ENCODE measurements at regions not wholly inside any gene's neighbourhood (a gene's known extent, or its start where the extent isn't known, plus 50 kb on each side); places are given as distances from the start of the nearest gene placed in this dataset.
"Not testable (repeated sequence)": the region's sequence is repeated elsewhere in the genome, so short reads cannot be mapped to it uniquely, and the experiment has no call there.

GRCh38 chr7:42639930-42640329 lies 271.9 kb downstream of the C7orf25 start:
- no peak for DNase-seq (ENCODE audit: low read depth, low spot score)
- no peak overlapping the region for H3K27ac ChIP-seq (ENCODE audit: low read length)
- H3K4me3 ChIP-seq (ENCODE audit: low read depth in 2 of 2, low read length in 2 of 2), result no peak overlapping the region
- H3K9me3 ChIP-seq (ENCODE audit: control insufficient read depth, insufficient read depth, low read depth, low read length), result no peaks in the 10 kb centered on the region; the same call in 1 of the 2 replicates
- 0 out of 2 replicates have a peak, but pooled peaks cover 2% of the 10 kb centered on the region for H3K27me3 ChIP-seq (ENCODE audit: control insufficient read depth, insufficient read depth, low read length)
- POLR2A ChIA-PET, result no interaction called here
- no peak for TF ChIP-seq POLR2AphosphoS5 (IDR thresholded peaks at IDR 0.05; ENCODE audit: low read depth, low read length)
- peak; percentile 22 for TF ChIP-seq CTCF (IDR thresholded peaks at IDR 0.05)
- TF ChIP-seq REST (IDR thresholded peaks at IDR 0.05; ENCODE audit: insufficient read depth in 1 of 2, low read depth in 2 of 2, low read length in 1 of 2), result no peak
- intact Hi-C loops (cut with micrococcal nuclease; ENCODE audit: unreplicated experiment), result no loop called here
- BruUV-seq (replicated peaks), result no TSS peak
- ATAC-seq, result no peak
- no peaks in the 10 kb centered on the region for H3K36me3 ChIP-seq (ENCODE audit: control insufficient read depth, insufficient read depth, low read length)
- in situ Hi-C loops (cut with HindIII; ENCODE audit: low pct_unique_long_range_greater_than_20kb, low sequenced_read_pairs), result no loop called here
- CTCF ChIA-PET, result no interaction called here
- no peaks in the 10 kb centered on the region for H3K4me1 ChIP-seq (ENCODE audit: control insufficient read depth, insufficient read depth, low read length)

- BruUV-seq (replicated peaks); H3K27me3 ChIP-seq (ENCODE audit: control insufficient read depth, insufficient read depth, low read length); H3K4me1 ChIP-seq (ENCODE audit: control insufficient read depth, insufficient read depth, low read length); intact Hi-C loops (cut with micrococcal nuclease; ENCODE audit: unreplicated experiment); H3K36me3 ChIP-seq (ENCODE audit: control insufficient read depth, insufficient read depth, low read length); H3K27ac ChIP-seq (ENCODE audit: low read length); in situ Hi-C loops (cut with HindIII; ENCODE audit: low pct_unique_long_range_greater_than_20kb, low sequenced_read_pairs); ATAC-seq; DNase-seq (ENCODE audit: low read depth, low spot score); POLR2A ChIA-PET; H3K4me3 ChIP-seq (ENCODE audit: low read depth in 2 of 2, low read length in 2 of 2); H3K9me3 ChIP-seq (ENCODE audit: control insufficient read depth, insufficient read depth, low read depth, low read length): not testable (repeated sequence)
- CTCF ChIA-PET, result interaction anchor here (0.6 kb wide), 1 partner anchor 718 kb away, joined by 3 read pairs; no protein-coding TSS in a partner anchor
Measured at GRCh38 chr7:42636380-42636779, 275.5 kb downstream of the C7orf25 start.

GRCh38 chr7:42628054-42628453 lies 283.8 kb downstream of the C7orf25 start:
- in situ Hi-C loops (cut with HindIII; ENCODE audit: low pct_unique_long_range_greater_than_20kb, low sequenced_read_pairs), result no loop called here
- no peaks in the 10 kb centered on the region for H3K4me1 ChIP-seq (ENCODE audit: control insufficient read depth, insufficient read depth, low read length)
- ChIA-PET POLR2A (no interaction called here), CTCF (no interaction called here)
- BruUV-seq (replicated peaks), result no TSS peak
- no peak for DNase-seq (ENCODE audit: low read depth, low spot score)
- no peak overlapping the region for H3K4me3 ChIP-seq (ENCODE audit: low read depth in 2 of 2, low read length in 2 of 2)
- no peaks in the 10 kb centered on the region for H3K36me3 ChIP-seq (ENCODE audit: control insufficient read depth, insufficient read depth, low read length)
- TF ChIP-seq SIN3A (IDR thresholded peaks at IDR 0.05; ENCODE audit: borderline replicate concordance, insufficient read depth, low read depth, low read length) (no peak), POLR2AphosphoS5 (IDR thresholded peaks at IDR 0.05; ENCODE audit: low read depth, low read length) (no peak), TCF7L2 (IDR thresholded peaks at IDR 0.05; ENCODE audit: low read depth, low read length) (no peak), CTCF (IDR thresholded peaks at IDR 0.05) (no peak)
- H3K9me3 ChIP-seq (ENCODE audit: control insufficient read depth, insufficient read depth, low read depth, low read length), result no peaks in the 10 kb centered on the region
- intact Hi-C loops (cut with micrococcal nuclease; ENCODE audit: unreplicated experiment), result no loop called here
- ATAC-seq, result no peak
- no peak overlapping the region for H3K27ac ChIP-seq (ENCODE audit: low read length)
- H3K27me3 ChIP-seq (ENCODE audit: control insufficient read depth, insufficient read depth, low read length), result no peaks in the 10 kb centered on the region
